Fibroblast of lung (primary cell): ENCODE measurements at regions not wholly inside any gene's neighbourhood (a gene's known extent, or its start where the extent isn't known, plus 50 kb on each side); places are given as distances from the start of the nearest gene placed in this dataset.

Source experiments
- DNase-seq, 2 donors: peaks; one replicate each; pipeline versions ENCODE4 v3.0.0 to v3.0.0-alpha.2; 2010; ENCODE audit warnings: low read depth in 2 of 2
- H2AFZ ChIP-seq: 2 replicates; pipeline ENCODE4 v1.5.1; 2012; ENCODE audit warnings: low read length, control low read depth, inconsistent platforms
- H3K27ac ChIP-seq: 2 replicates; pipeline ENCODE4 v1.5.1; 2011; ENCODE audit warnings: low read length, control low read depth; ENCODE audit not compliant: insufficient read depth
- H3K27me3 ChIP-seq: 2 replicates; pipeline ENCODE4 v1.5.1; 2011; ENCODE audit warnings: mild to moderate bottlenecking, low read length; ENCODE audit not compliant: control insufficient read depth, insufficient read depth
- H3K36me3 ChIP-seq: 2 replicates; pipeline ENCODE4 v1.5.1; 2011; ENCODE audit warnings: low read length; ENCODE audit not compliant: control insufficient read depth, insufficient read depth
- H3K4me1 ChIP-seq: 2 replicates; pipeline ENCODE4 v1.5.1; 2011; ENCODE audit warnings: low read length; ENCODE audit not compliant: control insufficient read depth, insufficient read depth; ENCODE audit errors: extremely low read depth
- H3K4me2 ChIP-seq: 2 replicates; pipeline ENCODE4 v1.5.1; 2011; ENCODE audit warnings: low read length, control low read depth; ENCODE audit not compliant: insufficient read depth; ENCODE audit errors: extremely low read depth
- H3K4me3 ChIP-seq, 4 experiments: fragments of 200-600 bp in 1 of 4; sonication (generic) in 1 of 4; replicated peaks in 1 of 4; 2 replicates each; pipeline ENCODE4 v1.5.1; 2011 to 2016; ENCODE audit warnings: low read length in 4 of 4, low read depth in 3 of 4, mild to moderate bottlenecking in 3 of 4, control low read depth in 2 of 4, inconsistent platforms in 1 of 4, mixed read lengths in 1 of 4; ENCODE audit not compliant: insufficient read depth in 1 of 4; ENCODE audit errors: control extremely low read depth in 1 of 4
- H3K79me2 ChIP-seq: 2 replicates; pipeline ENCODE4 v1.5.1; 2012; ENCODE audit warnings: mild to moderate bottlenecking, low read length, inconsistent platforms; ENCODE audit not compliant: control insufficient read depth, insufficient read depth
- H3K9ac ChIP-seq: 2 replicates; pipeline ENCODE4 v1.5.1; 2011; ENCODE audit warnings: mild to moderate bottlenecking, low read length, control low read depth; ENCODE audit not compliant: insufficient read depth
- H3K9me3 ChIP-seq: 2 replicates; pipeline ENCODE4 v1.5.1; 2012; ENCODE audit warnings: low read depth, low read length; ENCODE audit not compliant: control insufficient read depth, insufficient read depth
- H4K20me1 ChIP-seq: 2 replicates; pipeline ENCODE4 v1.5.1; 2011; ENCODE audit warnings: low read length; ENCODE audit not compliant: control insufficient read depth, insufficient read depth; ENCODE audit errors: extremely low read depth
- EZH2 ChIP-seq: IDR thresholded peaks from 2 replicates; pipeline ENCODE4 v1.5.1; 2012; ENCODE audit warnings: low read length, control low read depth, mild to moderate bottlenecking; ENCODE audit errors: missing control alignments
- TF ChIP-seq, protein P1 (sequence below), 2 donors: IDR thresholded peaks in 1 of 2; conservative IDR thresholded peaks in 1 of 2; 1 replicate in 1 of 2; 2 replicates in 1 of 2; pipeline ENCODE4 v1.5.1; 2011 to 2012; ENCODE audit warnings: low read length in 2 of 2, control low read depth in 1 of 2, inconsistent platforms in 1 of 2, low read depth in 1 of 2, mild to moderate bottlenecking in 1 of 2

GRCh38 chr13:110037925-110038573, 251.7 kb upstream of the IRS2 start:
- H3K79me2 ChIP-seq: no peaks in the 10 kb centered on the region
- H3K9ac ChIP-seq: no peak overlapping the region
- no peaks in the 10 kb centered on the region for H4K20me1 ChIP-seq
- TF ChIP-seq, protein P1, sequence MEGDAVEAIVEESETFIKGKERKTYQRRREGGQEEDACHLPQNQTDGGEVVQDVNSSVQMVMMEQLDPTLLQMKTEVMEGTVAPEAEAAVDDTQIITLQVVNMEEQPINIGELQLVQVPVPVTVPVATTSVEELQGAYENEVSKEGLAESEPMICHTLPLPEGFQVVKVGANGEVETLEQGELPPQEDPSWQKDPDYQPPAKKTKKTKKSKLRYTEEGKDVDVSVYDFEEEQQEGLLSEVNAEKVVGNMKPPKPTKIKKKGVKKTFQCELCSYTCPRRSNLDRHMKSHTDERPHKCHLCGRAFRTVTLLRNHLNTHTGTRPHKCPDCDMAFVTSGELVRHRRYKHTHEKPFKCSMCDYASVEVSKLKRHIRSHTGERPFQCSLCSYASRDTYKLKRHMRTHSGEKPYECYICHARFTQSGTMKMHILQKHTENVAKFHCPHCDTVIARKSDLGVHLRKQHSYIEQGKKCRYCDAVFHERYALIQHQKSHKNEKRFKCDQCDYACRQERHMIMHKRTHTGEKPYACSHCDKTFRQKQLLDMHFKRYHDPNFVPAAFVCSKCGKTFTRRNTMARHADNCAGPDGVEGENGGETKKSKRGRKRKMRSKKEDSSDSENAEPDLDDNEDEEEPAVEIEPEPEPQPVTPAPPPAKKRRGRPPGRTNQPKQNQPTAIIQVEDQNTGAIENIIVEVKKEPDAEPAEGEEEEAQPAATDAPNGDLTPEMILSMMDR (conservative IDR thresholded peaks at IDR 0.05 in 1 of 2, IDR thresholded peaks at IDR 0.05 in 1 of 2; ENCODE audit: low read depth in 1 of 2, low read length in 2 of 2): no peak
- TF ChIP-seq EZH2: no peak
- H3K36me3 ChIP-seq: no peaks in the 10 kb centered on the region
- no peaks in the 10 kb centered on the region for H3K27me3 ChIP-seq
- no peaks in the 10 kb centered on the region for H3K4me1 ChIP-seq
- H3K27ac ChIP-seq: no peak overlapping the region
- H2AFZ ChIP-seq: no peak overlapping the region
- no peak overlapping the region for H3K4me2 ChIP-seq
- no peak overlapping the region for H3K4me3 ChIP-seq
- no peak for DNase-seq
- H3K9me3 ChIP-seq: no peaks in the 10 kb centered on the region

DNA sequence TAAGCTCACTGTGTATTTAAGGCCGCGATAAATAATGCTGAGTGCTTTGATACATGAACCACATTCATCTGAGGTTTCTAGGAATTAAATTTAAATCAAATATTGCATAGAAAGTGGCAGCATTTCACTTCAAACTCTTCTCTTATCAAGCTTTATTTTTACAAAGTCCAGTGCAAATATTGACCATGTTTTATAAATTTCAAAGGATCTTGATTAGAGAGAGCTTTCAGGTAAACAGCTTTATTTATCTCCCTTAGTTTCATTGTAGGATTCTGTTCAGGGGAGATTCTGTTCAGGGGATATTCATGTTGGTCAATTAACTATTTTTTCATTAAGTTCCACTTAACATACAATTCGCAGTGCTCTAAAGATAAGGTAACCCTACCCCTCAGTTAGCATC, 249.7 kb upstream of the IRS2 start:
- Histone ChIP-seq H2AFZ (no peak overlapping the region), H3K4me3 (no peak overlapping the region), H4K20me1 (no peaks in the 10 kb centered on the region), H3K4me2 (no peak overlapping the region), H3K27me3 (no peaks in the 10 kb centered on the region), H3K36me3 (no peaks in the 10 kb centered on the region), H3K9ac (no peak overlapping the region), H3K4me1 (no peaks in the 10 kb centered on the region), H3K79me2 (no peaks in the 10 kb centered on the region), H3K27ac (no peak overlapping the region), H3K9me3 (no peaks in the 10 kb centered on the region)
- TF ChIP-seq, protein P1 (conservative IDR thresholded peaks at IDR 0.05 in 1 of 2, IDR thresholded peaks at IDR 0.05 in 1 of 2; ENCODE audit: low read depth in 1 of 2, low read length in 2 of 2): no peak
- TF ChIP-seq EZH2: no peak
- no peak for DNase-seq

DNA sequence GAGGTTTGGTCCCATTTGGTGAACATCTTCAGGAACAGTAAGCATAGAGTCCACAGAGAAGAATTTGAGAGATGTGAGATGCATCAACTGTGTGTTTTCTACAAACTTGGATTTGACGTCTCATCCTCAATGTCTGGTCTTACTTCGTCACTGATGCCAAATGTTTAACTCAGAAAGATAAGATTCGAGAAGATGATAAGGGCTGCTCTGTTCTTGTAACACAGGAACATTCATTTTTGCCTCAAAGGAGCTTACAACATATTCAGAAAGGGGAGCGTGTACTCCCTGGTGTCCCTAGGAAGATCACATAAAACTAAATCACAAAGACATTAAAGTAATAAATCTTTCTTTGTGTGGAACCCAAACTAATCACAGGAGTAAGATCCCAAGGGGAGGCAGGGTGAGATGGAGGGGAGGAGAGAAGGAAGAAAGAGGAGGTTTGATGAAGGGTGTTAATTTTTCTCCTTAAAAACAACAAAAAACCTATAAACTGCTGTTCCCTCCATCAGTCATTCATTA, 247.7 kb upstream of the IRS2 start:
- Histone ChIP-seq H2AFZ (no peak overlapping the region), H3K27ac (no peak overlapping the region)

More for the DNA sequence above, 247.7 kb upstream of the IRS2 start:
- H3K27me3 ChIP-seq: no peaks in the 10 kb centered on the region
- H3K9me3 ChIP-seq: no peaks in the 10 kb centered on the region
- H3K36me3 ChIP-seq: no peaks in the 10 kb centered on the region
- TF ChIP-seq EZH2: no peak
- TF ChIP-seq, protein P1 (conservative IDR thresholded peaks at IDR 0.05 in 1 of 2, IDR thresholded peaks at IDR 0.05 in 1 of 2; ENCODE audit: low read depth in 1 of 2, low read length in 2 of 2): no peak
- no peaks in the 10 kb centered on the region for H4K20me1 ChIP-seq
- no peak for DNase-seq
- H3K79me2 ChIP-seq: no peaks in the 10 kb centered on the region
- H3K9ac ChIP-seq: no peak overlapping the region
- H3K4me3 ChIP-seq: no peak overlapping the region
- H3K4me1 ChIP-seq: no peaks in the 10 kb centered on the region
- H3K4me2 ChIP-seq: no peak overlapping the region
